HCT116 (cell line): ENCODE measurements at regions not wholly inside any gene's neighbourhood (a gene's known extent, or its start where the extent isn't known, plus 50 kb on each side); places are given as distances from the start of the nearest gene placed in this dataset.

Source experiments
- ATAC-seq: fragments of 200-7000 bp; cut with Tn5 transposase; 2 replicates; pipeline ENCODE4 v1.9.1; 2020; ENCODE audit warnings: mild to moderate bottlenecking, moderate library complexity
- BruUV-seq: library from RNA; stranded (reverse); fragments of 400-500 nt; replicated peaks from 2 replicates; lab custom pipeline; 2021; lab: Mats Ljungman, UMichigan
- CTCF ChIA-PET: fragments of 300-600 bp; sonication (Branson Sonifier 250); formaldehyde crosslinking; loops from one replicate; lab custom pipeline; 2021; ENCODE audit warnings: antibody characterized with exemption; lab: Charles Lee
- POLR2A ChIA-PET: fragments of 300-600, 350-600 bp; sonication (Branson Sonifier 250); formaldehyde crosslinking; loops from one replicate; lab custom pipeline; 2021; ENCODE audit warnings: antibody characterized with exemption; lab: Charles Lee
- RAD21 ChIA-PET, 2 experiments: fragments of 300-600 bp; sonication (Branson Sonifier 250); formaldehyde crosslinking; loops; one replicate each; lab custom pipeline; 2023; ENCODE audit warnings: low total read pairs in 2 of 2; ENCODE audit not compliant: uncharacterized antibody in 2 of 2, unreplicated experiment in 2 of 2, low non-redundant PET in 1 of 2; lab: Charles Lee
- DNase-seq: peaks from one replicate; pipeline ENCODE4 v3.0.0-alpha.2; 2010; ENCODE audit warnings: low read depth, low spot score
- H2AFZ ChIP-seq: fragments of 200-600 bp; shearing (Covaris generic), sonication (generic); 2 replicates; pipeline ENCODE4 v1.6.1; 2017; ENCODE audit warnings: low read depth, mixed run types, mixed read lengths, antibody characterized with exemption, low read length; ENCODE audit not compliant: poor library complexity, severe bottlenecking
- H3K27ac ChIP-seq: 2 replicates; pipeline ENCODE4 v1.5.1; 2012; ENCODE audit warnings: low read depth, low read length
- H3K27me3 ChIP-seq: fragments of 200-600 bp; sonication (generic); 2 replicates; pipeline ENCODE4 v1.6.1; 2016; ENCODE audit warnings: mixed run types, low read length, mixed read lengths; ENCODE audit not compliant: insufficient read depth
- H3K36me3 ChIP-seq, 2 experiments: fragments of 200-500 bp in 1 of 2; fragments of 200-600 bp in 1 of 2; sonication (Bioruptor generic) in 1 of 2; sonication (generic) in 1 of 2; 2 replicates each; pipeline versions ENCODE4 v1.5.1 to v1.6.1; 2014 to 2016; ENCODE audit warnings: low read length in 2 of 2, inconsistent platforms in 1 of 2, mixed read lengths in 1 of 2, mixed run types in 1 of 2; ENCODE audit not compliant: insufficient read depth in 2 of 2, control insufficient read depth in 1 of 2
- H3K4me1 ChIP-seq, 2 experiments: fragments of 200-600 bp in 1 of 2; sonication (generic) in 1 of 2; 2 replicates each; pipeline versions ENCODE4 v1.5.1 to v1.6.1; 2012 to 2017; ENCODE audit warnings: low read length in 2 of 2, inconsistent platforms in 1 of 2, mild to moderate bottlenecking in 1 of 2, mixed read lengths in 1 of 2, mixed run types in 1 of 2, moderate library complexity in 1 of 2; ENCODE audit not compliant: insufficient read depth in 2 of 2, control insufficient read depth in 1 of 2
- H3K4me2 ChIP-seq: fragments of 200-600 bp; sonication (generic); 2 replicates; pipeline ENCODE4 v1.6.1; 2017; ENCODE audit warnings: mixed run types, low read length, mixed read lengths
- H3K4me3 ChIP-seq, 2 experiments: fragments of 200-600 bp in 1 of 2; sonication (generic) in 1 of 2; replicated peaks in 1 of 2; 2 replicates each; pipeline ENCODE4 v1.5.1; 2011 to 2016; ENCODE audit warnings: low read length in 2 of 2, control low read depth in 1 of 2, low read depth in 1 of 2, mild to moderate bottlenecking in 1 of 2, mixed read lengths in 1 of 2, mixed run types in 1 of 2
- H3K79me2 ChIP-seq: fragments of 200-600 bp; sonication (generic); 2 replicates; pipeline ENCODE4 v1.6.1; 2017; ENCODE audit warnings: mild to moderate bottlenecking, mixed run types, low read length, moderate library complexity, mixed read lengths; ENCODE audit not compliant: insufficient read depth
- H3K9ac ChIP-seq: fragments of 200-600 bp; sonication (generic); 2 replicates; pipeline ENCODE4 v1.6.1; 2016; ENCODE audit warnings: low read length, mixed read lengths
- H3K9me2 ChIP-seq: fragments of 200-600 bp; sonication (generic), shearing (Covaris generic); 2 replicates; pipeline ENCODE4 v1.6.1; 2017; ENCODE audit warnings: mixed run types, mild to moderate bottlenecking, moderate library complexity; ENCODE audit not compliant: insufficient read depth
- H3K9me3 ChIP-seq, 2 experiments: fragments of 200-500 bp in 1 of 2; fragments of 200-600 bp in 1 of 2; sonication (Bioruptor generic) in 1 of 2; sonication (generic) in 1 of 2; 2 replicates each; pipeline ENCODE4 v1.6.1; 2014 to 2017; ENCODE audit warnings: low read length in 2 of 2, mixed read lengths in 2 of 2, inconsistent platforms in 1 of 2, low read depth in 1 of 2, mild to moderate bottlenecking in 1 of 2, mixed run types in 1 of 2, moderate library complexity in 1 of 2; ENCODE audit not compliant: control insufficient read depth in 1 of 2, insufficient read depth in 1 of 2
- H4K20me1 ChIP-seq: fragments of 200-600 bp; sonication (generic), shearing (Covaris generic); 2 replicates; pipeline ENCODE4 v1.6.1; 2017; ENCODE audit warnings: mixed run types, mild to moderate bottlenecking, moderate library complexity; ENCODE audit not compliant: insufficient read depth
- CTCF ChIP-seq, 3 experiments: fragments of 200-600 bp in 1 of 3; sonication (generic) in 1 of 3; IDR thresholded peaks in 2 of 3; conservative IDR thresholded peaks in 1 of 3; 2 replicates each; pipeline ENCODE4 v1.5.1; 2012 to 2017; ENCODE audit warnings: low read depth in 2 of 3, low read length in 2 of 3, antibody characterized with exemption in 1 of 3, borderline replicate concordance in 1 of 3, control low read depth in 1 of 3, mild to moderate bottlenecking in 1 of 3, mixed read lengths in 1 of 3, mixed run types in 1 of 3, moderate library complexity in 1 of 3; ENCODE audit not compliant: insufficient read depth in 1 of 3
- EZH2phosphoT487 ChIP-seq: fragments of 200-600 bp; IDR thresholded peaks from 2 replicates; pipeline ENCODE4 v1.6.1; 2018; ENCODE audit warnings: antibody characterized with exemption, borderline replicate concordance
- FOSL1 ChIP-seq: IDR thresholded peaks from 2 replicates; pipeline ENCODE4 v1.6.1; 2012; ENCODE audit warnings: low read depth
- MAX ChIP-seq: IDR thresholded peaks from 2 replicates; pipeline ENCODE4 v1.6.1; 2012
- POLR2A ChIP-seq: IDR thresholded peaks from 2 replicates; pipeline ENCODE4 v1.7.0; 2011; ENCODE audit warnings: borderline replicate concordance; ENCODE audit not compliant: insufficient read depth, insufficient read length; ENCODE audit errors: extremely low read depth
- RAD21 ChIP-seq: IDR thresholded peaks from 2 replicates; pipeline ENCODE4 v1.6.1; 2012; ENCODE audit warnings: low read depth, mild to moderate bottlenecking
- SIN3A ChIP-seq: IDR thresholded peaks from 2 replicates; pipeline ENCODE4 v1.6.1; 2012; ENCODE audit warnings: low read depth
- SP1 ChIP-seq: IDR thresholded peaks from 2 replicates; pipeline ENCODE4 v1.6.1; 2012; ENCODE audit warnings: low read depth
- TCF7L2 ChIP-seq: IDR thresholded peaks from 2 replicates; pipeline ENCODE4 v1.7.0; 2011; ENCODE audit warnings: borderline replicate concordance, inconsistent platforms; ENCODE audit not compliant: insufficient read depth, insufficient read length; ENCODE audit errors: extremely low read depth
- YY1 ChIP-seq: IDR thresholded peaks from 2 replicates; pipeline ENCODE4 v1.6.1; 2011; ENCODE audit warnings: low read length, low read depth, moderate library complexity, mild to moderate bottlenecking; ENCODE audit not compliant: insufficient replicate concordance; ENCODE audit errors: extremely low read depth
- ZBTB33 ChIP-seq: IDR thresholded peaks from 2 replicates; pipeline ENCODE4 v1.6.1; 2011; ENCODE audit warnings: mild to moderate bottlenecking, low read length, moderate library complexity; ENCODE audit not compliant: insufficient replicate concordance; ENCODE audit errors: extremely low read depth
- ZFX ChIP-seq: fragments of 450-650 bp; IDR thresholded peaks from 2 replicates; pipeline ENCODE4 v1.6.1; 2017
- ZNF274 ChIP-seq: fragments of 200-500 bp; sonication (Bioruptor generic); IDR thresholded peaks from 2 replicates; pipeline ENCODE4 v1.6.1; 2014; ENCODE audit warnings: mild to moderate bottlenecking, low read depth, low read length, inconsistent platforms
- intact Hi-C: fragments of 100-400 bp; cut with micrococcal nuclease; formaldehyde crosslinking; loops from 2 replicates; pipeline ENCODE4 v1.10.0; 2022

GRCh38 chr18:69215161-69215560 lies 185.5 kb upstream of the DOK6 start:
- ATAC-seq (no peak), DNase-seq (no peak)
- Histone ChIP-seq H3K4me2 (no peak overlapping the region), H2AFZ (no peak overlapping the region), H3K9ac (no peak overlapping the region), H3K27me3 (no peaks in the 10 kb centered on the region), H3K4me3 (no peak overlapping the region), H3K4me1 (no peaks in the 10 kb centered on the region), H3K79me2 (no peaks in the 10 kb centered on the region), H3K27ac (no peak overlapping the region), H3K9me2 (no peaks in the 10 kb centered on the region), H4K20me1 (no peaks in the 10 kb centered on the region), H3K9me3 (no peaks in the 10 kb centered on the region), H3K36me3 (no peaks in the 10 kb centered on the region)
- CTCF ChIA-PET: no interaction called here
- POLR2A ChIA-PET: no interaction called here
- RAD21 ChIA-PET: no interaction called here
- intact Hi-C loops: no loop called here
- no TSS peak for BruUV-seq
- no peak for TF ChIP-seq SIN3A
- no peak for TF ChIP-seq EZH2phosphoT487

GRCh38 chr18:69216321-69216720 lies 184.4 kb upstream of the DOK6 start:
- H3K79me2 ChIP-seq: no peaks in the 10 kb centered on the region
- H3K4me1 ChIP-seq: no peaks in the 10 kb centered on the region
- H3K4me3 ChIP-seq: no peak overlapping the region
- CTCF ChIA-PET: no interaction called here
- no peaks in the 10 kb centered on the region for H4K20me1 ChIP-seq
- ATAC-seq: no peak
- BruUV-seq: no TSS peak
- H3K27me3 ChIP-seq: no peaks in the 10 kb centered on the region
- no peaks in the 10 kb centered on the region for H3K36me3 ChIP-seq
- H2AFZ ChIP-seq: no peak overlapping the region
- POLR2A ChIA-PET: no interaction called here
- no peaks in the 10 kb centered on the region for H3K9me2 ChIP-seq
- intact Hi-C loops: no loop called here
- H3K9ac ChIP-seq: no peak overlapping the region
- no peak overlapping the region for H3K27ac ChIP-seq
- DNase-seq: no peak
- TF ChIP-seq ZFX (no peak), SP1 (no peak), MAX (no peak), FOSL1 (no peak), TCF7L2 (no peak), YY1 (no peak), CTCF (IDR thresholded peaks at IDR 0.05 in 2 of 3, conservative IDR thresholded peaks at IDR 0.05 in 1 of 3; ENCODE audit: borderline replicate concordance in 1 of 3, insufficient read depth in 1 of 3, low read depth in 2 of 3, low read length in 2 of 3) (no peak), RAD21 (no peak), POLR2A (no peak), ZNF274 (no peak), ZBTB33 (no peak)
- RAD21 ChIA-PET: no interaction called here
- H3K4me2 ChIP-seq: no peak overlapping the region
- no peaks in the 10 kb centered on the region for H3K9me3 ChIP-seq
